Activated naive CD8-positive, alpha-beta T cell treated with anti-CD3 and anti-CD28 coated beads for 36 hours (primary cell): ENCODE measurements at regions not wholly inside any gene's neighbourhood (a gene's known extent, or its start where the extent isn't known, plus 50 kb on each side); places are given as distances from the start of the nearest gene placed in this dataset.

Source experiments
- DNase-seq: peaks from one replicate; pipeline ENCODE4 v3.0.0; 2021
- H3K27ac Mint-ChIP-seq: one replicate; pipeline ENCODE4 v1.8.0; 2022; ENCODE audit warnings: mild to moderate bottlenecking, moderate library complexity, mixed read lengths
- H3K27me3 Mint-ChIP-seq: one replicate; pipeline ENCODE4 v1.8.0; 2022; ENCODE audit warnings: mild to moderate bottlenecking, mixed read lengths
- H3K36me3 Mint-ChIP-seq: one replicate; pipeline ENCODE4 v1.8.0; 2021; ENCODE audit warnings: mild to moderate bottlenecking, mixed read lengths
- H3K4me1 Mint-ChIP-seq: one replicate; pipeline ENCODE4 v1.8.0; 2021; ENCODE audit warnings: mixed read lengths
- H3K4me3 Mint-ChIP-seq: one replicate; pipeline ENCODE4 v1.8.0; 2022; ENCODE audit warnings: mild to moderate bottlenecking, moderate library complexity, mixed read lengths
- H3K9me3 Mint-ChIP-seq: one replicate; pipeline ENCODE4 v1.8.0; 2022; ENCODE audit warnings: mixed read lengths

DNA sequence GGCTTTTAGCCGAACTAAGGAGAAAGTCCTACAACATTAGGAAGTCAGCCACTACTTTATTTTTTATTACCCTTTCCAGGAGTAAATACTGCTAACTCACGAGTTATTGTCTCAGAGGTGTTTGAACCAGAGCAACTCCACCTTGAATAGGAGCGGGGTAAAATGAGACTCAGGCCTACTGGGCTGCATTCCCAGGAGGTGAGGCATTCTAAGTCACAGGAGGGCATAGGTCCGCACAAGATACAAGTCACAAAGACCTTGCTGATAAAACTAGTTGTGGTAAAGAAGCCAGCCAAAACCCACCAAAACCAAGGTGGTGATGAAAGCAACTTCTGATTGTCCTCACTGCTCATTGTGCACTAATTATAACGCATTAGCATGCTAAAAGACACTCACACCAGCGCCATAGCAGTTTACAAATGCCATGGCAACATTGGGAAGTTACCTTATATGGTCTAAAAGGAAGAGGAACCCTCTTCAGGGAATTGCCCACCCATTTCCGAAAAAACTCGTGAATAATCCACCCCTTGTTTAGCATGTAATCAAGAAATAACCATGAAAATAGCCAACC, 555.9 kb downstream of the IGSF11 start:
- Mint-ChIP-seq H3K27ac (no peak overlapping the region), H3K9me3 (no peaks in the 10 kb centered on the region), H3K4me1 (no peaks in the 10 kb centered on the region), H3K4me3 (no peak overlapping the region), H3K27me3 (no peaks in the 10 kb centered on the region), H3K36me3 (no peaks in the 10 kb centered on the region)
- no peak for DNase-seq

DNA sequence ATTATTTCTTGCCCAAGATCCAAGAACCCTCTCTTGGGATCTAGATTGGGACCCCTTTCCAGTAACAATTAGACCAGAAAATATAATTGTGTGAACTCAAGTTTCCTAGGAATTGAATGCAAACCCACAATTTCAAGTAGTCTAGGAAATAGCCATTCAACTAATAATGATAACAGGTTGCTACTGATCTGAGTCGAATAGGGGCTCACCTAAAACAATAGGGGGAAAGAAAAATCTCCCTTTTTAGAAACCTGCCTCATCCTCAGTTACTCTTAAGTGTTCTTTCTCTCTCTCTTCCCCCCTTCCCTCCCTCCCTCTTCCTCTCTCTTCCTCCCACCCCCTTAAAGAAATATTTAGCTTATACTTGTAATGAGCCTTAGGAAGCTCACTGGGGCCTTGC, 555.3 kb downstream of the IGSF11 start:
- Mint-ChIP-seq H3K27ac (no peak overlapping the region), H3K27me3 (no peaks in the 10 kb centered on the region), H3K4me1 (no peaks in the 10 kb centered on the region), H3K36me3 (no peaks in the 10 kb centered on the region), H3K9me3 (no peaks in the 10 kb centered on the region), H3K4me3 (no peak overlapping the region)
- DNase-seq, result no peak

DNA sequence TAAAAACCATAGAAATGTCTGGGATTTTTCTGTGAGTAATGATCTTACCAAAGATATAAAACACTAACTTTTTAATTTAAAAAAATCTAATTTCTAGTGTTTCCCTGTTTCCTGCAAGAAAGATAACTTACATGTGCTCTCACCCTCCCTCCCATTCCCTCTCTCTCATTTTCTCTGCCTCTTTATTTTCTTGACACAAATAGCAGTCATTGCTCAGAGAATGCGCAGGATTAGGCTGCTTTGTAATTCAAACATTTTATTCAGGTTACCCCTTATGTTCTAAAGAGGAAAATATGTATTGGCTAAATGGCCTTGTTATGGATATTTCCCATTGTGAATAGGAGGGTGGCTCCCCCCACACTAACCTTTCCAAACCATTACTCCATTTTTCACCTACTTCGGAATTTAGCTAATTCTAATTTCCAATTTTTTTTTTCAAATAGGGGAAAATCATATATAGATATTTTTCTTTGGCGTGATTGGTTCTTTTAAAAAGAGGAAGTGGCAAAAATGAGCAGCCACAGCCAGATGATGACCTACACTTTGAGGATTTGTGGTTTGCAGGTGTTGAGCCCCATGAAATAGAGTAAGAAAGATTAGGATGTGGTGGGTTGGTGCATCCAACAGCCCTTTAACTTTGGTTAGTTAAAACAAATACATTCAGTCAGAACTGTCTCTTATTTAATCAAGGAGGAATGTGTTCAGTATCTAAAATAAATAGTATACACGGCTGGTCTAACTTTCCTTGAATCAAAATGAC, 554.4 kb downstream of the IGSF11 start:
- Mint-ChIP-seq H3K4me1 (no peaks in the 10 kb centered on the region), H3K9me3 (no peaks in the 10 kb centered on the region), H3K27ac (no peak overlapping the region), H3K27me3 (no peaks in the 10 kb centered on the region), H3K36me3 (no peaks in the 10 kb centered on the region), H3K4me3 (no peak overlapping the region)
- DNase-seq, result no peak

DNA sequence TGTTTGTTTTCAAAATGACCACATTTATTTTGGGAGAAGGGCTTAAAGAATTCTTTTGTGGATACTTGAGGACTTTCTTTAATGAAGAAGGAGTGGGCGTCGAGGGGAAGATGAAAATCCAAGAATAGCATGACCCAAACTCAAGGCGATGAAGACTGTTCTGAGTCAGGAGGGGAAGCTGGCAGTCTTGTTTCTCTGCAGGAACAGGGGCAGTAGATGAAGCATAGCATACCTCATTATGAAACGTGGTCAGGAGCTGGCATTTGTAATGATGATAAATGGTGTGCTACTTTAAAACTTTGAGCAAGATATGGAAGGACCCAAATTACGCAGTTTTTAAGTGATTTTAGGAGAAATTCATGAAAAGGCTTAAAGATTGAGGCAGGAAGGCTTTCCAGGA, 549.0 kb downstream of the IGSF11 start:
- Mint-ChIP-seq H3K4me1 (no peaks in the 10 kb centered on the region), H3K9me3 (no peaks in the 10 kb centered on the region), H3K36me3 (no peaks in the 10 kb centered on the region), H3K27ac (no peak overlapping the region), H3K4me3 (no peak overlapping the region), H3K27me3 (no peaks in the 10 kb centered on the region)
- no peak for DNase-seq

DNA sequence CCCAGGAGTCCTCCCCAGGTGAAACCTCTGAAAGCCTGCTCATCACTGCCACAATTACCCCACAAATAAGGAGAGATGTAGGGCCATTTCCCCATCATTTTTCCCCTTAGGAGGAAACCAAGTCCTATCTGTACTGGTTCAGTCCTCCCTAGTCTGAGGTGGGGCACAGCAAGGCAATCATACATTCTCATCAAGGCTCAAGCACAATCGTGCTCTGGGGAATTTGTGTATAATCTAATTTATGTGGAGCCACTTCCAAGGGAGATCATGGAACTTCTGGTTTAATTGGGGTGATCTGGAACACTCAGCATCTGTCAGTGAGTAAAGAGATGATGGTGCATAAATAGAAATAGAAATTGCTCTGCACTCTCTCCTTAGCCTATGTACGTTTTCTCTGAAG, 546.9 kb downstream of the IGSF11 start:
- DNase-seq, result no peak
- Mint-ChIP-seq H3K27me3 (no peaks in the 10 kb centered on the region), H3K27ac (no peak overlapping the region), H3K36me3 (no peaks in the 10 kb centered on the region), H3K9me3 (peaks cover 2% of the 10 kb centered on the region), H3K4me3 (no peak overlapping the region), H3K4me1 (no peaks in the 10 kb centered on the region)

DNA sequence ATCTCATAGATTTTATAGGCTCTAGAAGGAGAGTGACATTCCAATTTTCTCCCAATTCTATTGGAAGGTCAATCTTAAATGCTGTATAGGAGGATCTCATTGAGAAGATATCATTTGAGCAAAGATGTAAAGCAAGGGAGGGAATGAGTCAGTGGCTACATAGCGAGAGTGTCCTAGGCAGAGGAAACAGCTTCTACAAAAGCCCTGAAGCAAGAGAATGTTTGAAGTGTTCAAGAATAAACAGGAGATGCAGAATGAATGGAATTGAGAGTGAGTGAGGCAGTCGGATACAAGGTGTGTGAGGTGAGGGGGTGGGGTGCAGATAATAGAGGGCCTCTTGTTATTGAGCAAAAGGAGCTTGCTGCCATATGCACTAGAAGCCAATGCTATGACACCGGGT, 545.9 kb downstream of the IGSF11 start:
- H3K27ac Mint-ChIP-seq, result no peak overlapping the region
- H3K4me1 Mint-ChIP-seq, result no peaks in the 10 kb centered on the region
- no peaks in the 10 kb centered on the region for H3K36me3 Mint-ChIP-seq
- no peaks in the 10 kb centered on the region for H3K27me3 Mint-ChIP-seq
- DNase-seq, result no peak
- peaks cover 3% of the 10 kb centered on the region for H3K9me3 Mint-ChIP-seq
- no peak overlapping the region for H3K4me3 Mint-ChIP-seq

DNA sequence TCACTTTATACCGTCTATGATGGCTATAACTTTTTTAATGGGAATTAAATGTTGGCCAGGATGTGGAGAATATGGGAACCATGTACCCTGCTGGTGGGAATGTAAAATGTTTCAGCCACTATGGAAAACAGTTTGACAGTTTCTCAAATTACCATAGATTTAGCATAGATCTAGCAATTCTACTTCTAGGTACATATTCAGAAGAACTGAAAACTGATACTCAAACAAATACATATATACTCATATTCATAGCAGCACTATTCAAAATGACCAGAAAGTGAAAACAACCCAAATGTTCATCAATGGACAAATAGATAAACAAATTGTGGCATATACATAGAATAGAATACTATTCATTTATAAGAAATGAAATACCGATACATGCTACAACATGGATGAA, 539.4 kb downstream of the IGSF11 start:
- DNase-seq, result no peak
- Mint-ChIP-seq H3K27ac (no peak overlapping the region), H3K4me1 (no peaks in the 10 kb centered on the region), H3K27me3 (no peaks in the 10 kb centered on the region), H3K36me3 (no peaks in the 10 kb centered on the region), H3K4me3 (no peak overlapping the region), H3K9me3 (peaks cover 6% of the 10 kb centered on the region)

DNA sequence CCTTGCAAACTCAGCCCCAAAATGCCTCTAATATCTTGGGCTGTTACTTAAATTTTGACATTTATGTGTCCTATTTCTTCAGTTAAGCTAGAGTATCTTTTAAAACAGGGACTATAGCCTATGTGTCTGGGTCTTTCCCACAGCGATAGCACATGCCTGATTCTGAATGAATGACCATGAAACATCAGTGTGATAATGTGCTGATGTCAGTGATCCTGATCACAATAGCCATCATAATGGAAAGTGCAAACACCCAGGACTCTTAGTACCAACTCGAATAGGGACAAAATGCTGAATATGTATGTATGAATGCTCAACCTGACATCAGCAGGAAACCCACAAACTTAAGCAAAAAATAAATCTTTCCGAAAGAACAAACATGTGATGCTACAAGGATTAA, 537.4 kb downstream of the IGSF11 start:
- no peak for DNase-seq
- no peaks in the 10 kb centered on the region for H3K27me3 Mint-ChIP-seq
- no peaks in the 10 kb centered on the region for H3K4me1 Mint-ChIP-seq
- no peak overlapping the region for H3K27ac Mint-ChIP-seq
- H3K4me3 Mint-ChIP-seq, result no peak overlapping the region
- H3K9me3 Mint-ChIP-seq, result peaks cover 4% of the 10 kb centered on the region
- H3K36me3 Mint-ChIP-seq, result no peaks in the 10 kb centered on the region

DNA sequence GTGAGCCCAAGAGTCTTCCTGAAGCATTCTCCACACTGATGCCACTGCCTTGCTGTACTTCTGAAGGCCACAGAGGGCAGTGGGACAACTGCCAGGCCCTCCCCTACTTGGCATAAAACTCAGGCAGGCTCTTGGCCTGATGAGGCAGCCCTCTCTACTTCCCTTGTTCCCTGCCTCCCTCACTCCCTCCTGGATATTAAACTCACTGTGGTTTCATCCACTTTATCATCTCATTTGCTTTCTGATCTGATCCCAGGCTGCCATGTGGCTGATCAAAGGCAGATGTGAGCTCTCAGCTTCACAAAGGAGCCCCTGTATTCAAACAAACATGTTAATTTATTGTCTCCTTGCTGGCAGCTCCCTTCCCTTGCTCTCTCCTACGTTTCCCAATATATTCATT, 533.5 kb downstream of the IGSF11 start:
- peaks cover 3% of the 10 kb centered on the region for H3K9me3 Mint-ChIP-seq
- no peak overlapping the region for H3K27ac Mint-ChIP-seq
- H3K4me1 Mint-ChIP-seq, result no peaks in the 10 kb centered on the region
- no peak for DNase-seq
- no peaks in the 10 kb centered on the region for H3K27me3 Mint-ChIP-seq
- no peaks in the 10 kb centered on the region for H3K36me3 Mint-ChIP-seq
- no peak overlapping the region for H3K4me3 Mint-ChIP-seq

DNA sequence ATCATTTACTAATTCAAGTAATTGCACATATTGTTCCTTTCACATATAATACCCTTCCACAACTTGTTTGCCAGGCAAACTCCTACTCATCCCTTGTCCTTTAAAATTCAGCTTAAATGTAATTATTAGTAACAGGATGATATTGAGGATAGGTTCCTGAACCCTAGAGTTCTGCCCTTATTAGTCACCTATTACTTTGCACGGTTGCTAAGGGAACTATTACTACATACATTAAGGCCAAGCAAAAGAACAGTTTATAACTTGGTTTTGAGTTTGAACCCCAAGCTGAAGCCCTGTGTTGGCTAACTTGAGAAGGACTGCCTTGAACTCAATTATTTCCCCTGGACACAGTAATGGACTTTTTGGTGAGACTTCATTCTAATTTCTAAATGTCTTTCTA, 529.7 kb downstream of the IGSF11 start:
- Mint-ChIP-seq H3K36me3 (no peaks in the 10 kb centered on the region), H3K4me3 (no peak overlapping the region), H3K27ac (no peak overlapping the region), H3K9me3 (no peaks in the 10 kb centered on the region), H3K27me3 (no peaks in the 10 kb centered on the region), H3K4me1 (no peaks in the 10 kb centered on the region)
- no peak for DNase-seq

DNA sequence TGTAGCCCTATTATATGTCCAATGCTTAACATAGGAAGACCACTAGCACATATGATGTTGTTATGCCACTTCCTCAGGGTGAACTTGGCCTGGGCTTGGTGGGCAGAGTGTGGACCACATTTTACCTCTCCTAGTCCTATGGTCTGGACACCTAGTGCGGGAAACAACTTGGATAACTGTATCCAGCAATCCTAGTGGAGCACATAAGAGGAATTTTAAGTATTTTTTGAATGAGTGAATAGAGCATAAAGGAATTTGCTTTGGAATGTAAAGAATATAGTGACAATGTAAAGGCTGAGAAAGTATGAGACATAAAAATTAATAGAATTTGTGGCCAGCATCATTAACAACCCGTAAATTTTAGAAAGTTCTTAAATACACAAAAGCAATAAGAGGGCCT, 528.9 kb downstream of the IGSF11 start:
- no peaks in the 10 kb centered on the region for H3K4me1 Mint-ChIP-seq
- H3K36me3 Mint-ChIP-seq, result no peaks in the 10 kb centered on the region
- H3K27me3 Mint-ChIP-seq, result no peaks in the 10 kb centered on the region
- no peak for DNase-seq
- H3K9me3 Mint-ChIP-seq, result no peaks in the 10 kb centered on the region
- H3K27ac Mint-ChIP-seq, result no peak overlapping the region
- no peak overlapping the region for H3K4me3 Mint-ChIP-seq

DNA sequence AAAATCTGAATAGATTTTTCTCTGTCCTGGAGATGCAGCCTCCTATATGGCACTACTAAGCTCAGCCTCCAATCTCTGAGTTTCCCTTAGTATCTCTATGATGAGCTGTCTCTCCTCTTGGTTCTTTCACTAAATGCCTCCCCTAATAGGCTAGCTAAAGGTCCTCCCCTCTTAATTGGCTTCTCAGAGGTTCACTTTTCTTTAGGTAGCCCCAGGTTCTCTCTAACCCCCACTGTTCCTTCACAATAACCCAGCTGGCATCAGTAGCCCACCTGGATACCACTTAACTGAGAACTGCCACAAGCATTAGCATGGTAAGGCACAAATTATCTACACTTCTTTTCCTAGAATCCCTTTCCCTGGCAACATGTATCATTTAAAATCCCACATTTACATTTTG, 523.2 kb downstream of the IGSF11 start:
- Mint-ChIP-seq H3K4me3 (no peak overlapping the region), H3K36me3 (no peaks in the 10 kb centered on the region), H3K9me3 (no peaks in the 10 kb centered on the region), H3K27me3 (no peaks in the 10 kb centered on the region), H3K4me1 (no peaks in the 10 kb centered on the region), H3K27ac (no peak overlapping the region)
- DNase-seq, result no peak

DNA sequence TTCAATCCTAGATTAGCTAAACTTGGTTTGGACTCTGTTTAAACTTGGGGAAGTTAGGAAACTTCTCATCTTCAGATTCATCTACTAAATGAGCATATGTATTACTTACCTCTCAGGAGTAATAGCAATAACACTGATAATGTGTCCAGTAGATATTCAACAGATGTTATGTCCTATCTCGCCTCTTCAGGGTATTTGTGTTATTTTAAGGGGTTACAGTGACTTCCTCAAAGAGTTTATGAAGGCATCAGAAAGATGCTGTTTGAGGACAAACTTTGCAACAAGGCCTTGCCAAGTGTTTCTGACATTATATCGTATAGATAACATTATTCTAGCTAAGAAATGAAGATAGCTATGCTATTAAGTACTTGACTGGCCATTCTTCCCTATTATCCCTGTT, 522.3 kb downstream of the IGSF11 start:
- H3K9me3 Mint-ChIP-seq, result no peaks in the 10 kb centered on the region
- H3K36me3 Mint-ChIP-seq, result no peaks in the 10 kb centered on the region
- H3K4me3 Mint-ChIP-seq, result no peak overlapping the region
- H3K4me1 Mint-ChIP-seq, result no peaks in the 10 kb centered on the region
- no peak for DNase-seq
- H3K27ac Mint-ChIP-seq, result no peak overlapping the region
- no peaks in the 10 kb centered on the region for H3K27me3 Mint-ChIP-seq

DNA sequence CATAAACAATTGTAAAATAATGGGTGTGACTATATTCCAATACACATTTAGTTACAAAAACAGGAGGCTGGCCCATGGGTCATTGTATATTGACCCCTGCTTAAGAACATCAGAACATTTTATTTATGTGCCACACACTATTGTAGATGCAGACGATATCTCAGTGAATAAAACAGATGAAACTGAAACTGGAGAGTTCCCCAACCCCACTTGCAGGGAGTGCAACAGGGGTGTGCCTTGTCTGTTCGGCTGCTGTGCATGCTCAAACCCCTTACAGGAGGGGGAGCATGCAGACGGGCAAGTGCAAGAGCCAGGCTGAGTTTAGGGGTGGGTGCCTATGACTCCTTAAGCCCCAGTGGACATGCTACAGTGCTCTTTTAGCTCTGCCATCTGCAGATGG, 509.6 kb downstream of the IGSF11 start:
- H3K36me3 Mint-ChIP-seq, result no peaks in the 10 kb centered on the region
- H3K9me3 Mint-ChIP-seq, result peaks cover 2% of the 10 kb centered on the region
- H3K4me1 Mint-ChIP-seq, result no peaks in the 10 kb centered on the region
- H3K27me3 Mint-ChIP-seq, result no peaks in the 10 kb centered on the region
- no peak overlapping the region for H3K4me3 Mint-ChIP-seq
- no peak overlapping the region for H3K27ac Mint-ChIP-seq
- no peak for DNase-seq

DNA sequence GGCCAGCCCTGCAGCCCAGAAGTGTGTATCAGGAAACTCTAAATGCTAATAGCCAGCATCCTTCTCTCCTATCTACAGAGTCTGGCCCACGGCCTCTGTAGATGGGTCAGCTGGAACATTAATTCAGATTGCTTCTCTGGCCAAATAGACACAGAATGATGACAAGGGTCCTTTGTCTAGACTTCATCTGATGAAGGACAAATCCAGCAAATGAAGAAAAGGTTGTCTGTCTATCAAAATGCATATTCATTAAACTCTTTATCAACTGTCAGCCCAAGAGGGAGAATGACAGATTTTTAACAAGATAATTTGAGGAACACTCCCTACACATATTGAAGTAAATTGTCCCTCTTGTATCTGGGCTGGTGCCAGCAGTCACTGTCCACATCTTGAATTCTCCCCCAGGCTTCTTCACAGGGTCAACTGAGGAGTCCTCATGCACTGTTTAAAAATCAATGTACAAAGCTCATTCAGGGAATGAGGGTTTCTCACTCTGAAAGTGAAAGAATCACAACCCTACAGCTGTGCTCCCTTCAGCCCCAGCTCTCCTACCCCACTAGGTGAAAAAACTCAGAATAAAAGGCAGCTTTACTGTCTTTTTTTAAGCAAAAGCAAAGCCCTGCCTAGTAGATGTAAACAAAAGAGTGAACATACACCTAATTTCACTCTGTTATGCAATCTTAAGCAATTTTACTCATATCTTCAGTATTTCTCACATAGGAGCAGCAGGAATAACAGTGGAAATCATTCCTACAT, 507.7 kb downstream of the IGSF11 start:
- no peak for DNase-seq
- H3K36me3 Mint-ChIP-seq, result no peaks in the 10 kb centered on the region
- H3K4me1 Mint-ChIP-seq, result no peaks in the 10 kb centered on the region
- no peaks in the 10 kb centered on the region for H3K27me3 Mint-ChIP-seq
- H3K4me3 Mint-ChIP-seq, result no peak overlapping the region
- H3K9me3 Mint-ChIP-seq, result peaks cover 1% of the 10 kb centered on the region
- no peak overlapping the region for H3K27ac Mint-ChIP-seq
